Smooth muscle cell of the brain vasculature (primary cell): ENCODE measurements at regions not wholly inside any gene's neighbourhood (a gene's known extent, or its start where the extent isn't known, plus 50 kb on each side); places are given as distances from the start of the nearest gene placed in this dataset.
"Not testable (repeated sequence)": the region's sequence is repeated elsewhere in the genome, so short reads cannot be mapped to it uniquely, and the experiment has no call there.

Source experiments
- DNase-seq: peaks from one replicate; pipeline ENCODE4 v3.0.0-alpha.2; 2012; ENCODE audit warnings: low read depth, low spot score

DNA sequence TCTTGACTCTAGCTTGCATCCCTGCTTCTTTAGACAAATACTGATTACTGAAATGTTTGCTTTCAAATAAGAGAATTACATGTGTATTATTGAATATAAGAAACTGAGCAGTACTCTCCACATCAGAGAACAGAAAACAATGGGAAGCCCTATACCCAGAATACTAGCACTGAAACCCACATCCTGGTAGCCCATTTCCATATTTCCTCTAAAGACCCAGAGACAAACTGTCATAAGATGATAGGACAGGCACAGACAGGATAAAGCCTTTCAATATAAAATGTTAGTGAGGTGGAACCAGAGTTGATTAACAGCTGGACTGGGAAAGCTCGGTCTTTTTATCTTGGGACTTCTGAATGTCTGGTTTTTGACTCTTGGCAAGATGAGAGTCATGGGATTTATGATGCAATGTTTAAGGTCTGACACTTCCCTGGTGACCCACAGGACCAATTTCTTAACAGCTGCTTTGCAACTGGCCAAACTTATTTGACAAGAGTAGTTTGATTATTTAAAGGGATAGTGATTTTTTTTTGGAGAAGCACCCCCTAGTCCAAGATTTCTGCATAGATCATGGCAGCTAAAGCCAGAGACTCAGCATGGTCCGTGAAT is 166.9 kb upstream of the ATXN7L3B start:
- DNase-seq = no peak

DNA sequence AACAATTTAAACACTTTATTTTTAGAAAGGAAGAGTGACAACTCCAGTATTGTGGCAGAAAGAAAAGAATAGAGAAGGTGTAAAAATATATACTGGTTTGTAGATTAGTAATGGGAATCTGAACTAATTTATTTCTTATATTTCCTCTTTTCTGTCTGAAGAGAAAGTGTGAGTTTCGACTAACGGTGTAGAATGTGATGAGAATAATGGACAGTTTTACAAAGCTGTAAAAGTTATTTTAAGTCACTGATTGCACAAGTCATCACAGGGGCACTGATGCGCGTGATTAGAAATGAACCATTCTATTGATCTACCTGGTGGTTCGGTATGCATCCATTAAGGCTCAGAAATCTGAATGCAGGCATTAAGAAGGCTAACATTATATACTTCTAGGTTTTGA is 158.5 kb upstream of the ATXN7L3B start:
- no peak for DNase-seq

DNA sequence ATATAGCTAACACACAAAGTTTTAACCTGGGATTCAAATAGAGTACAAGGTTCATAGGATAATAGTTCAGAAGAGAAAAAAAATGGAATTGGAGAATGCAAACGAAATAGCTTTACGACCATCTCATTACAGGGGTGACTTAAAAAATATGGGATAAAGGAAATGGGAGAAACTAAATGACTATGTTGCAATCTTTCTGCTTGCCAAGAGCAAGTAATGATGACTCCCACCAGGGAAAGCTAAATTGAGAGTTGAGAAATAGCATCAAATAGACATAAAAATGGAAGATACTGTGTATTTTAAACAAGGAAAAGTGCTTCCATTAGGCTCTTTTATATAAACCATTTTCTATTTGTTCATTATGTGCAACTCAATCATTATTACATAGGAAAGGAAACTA is 155.7 kb upstream of the ATXN7L3B start:
- no peak for DNase-seq

DNA sequence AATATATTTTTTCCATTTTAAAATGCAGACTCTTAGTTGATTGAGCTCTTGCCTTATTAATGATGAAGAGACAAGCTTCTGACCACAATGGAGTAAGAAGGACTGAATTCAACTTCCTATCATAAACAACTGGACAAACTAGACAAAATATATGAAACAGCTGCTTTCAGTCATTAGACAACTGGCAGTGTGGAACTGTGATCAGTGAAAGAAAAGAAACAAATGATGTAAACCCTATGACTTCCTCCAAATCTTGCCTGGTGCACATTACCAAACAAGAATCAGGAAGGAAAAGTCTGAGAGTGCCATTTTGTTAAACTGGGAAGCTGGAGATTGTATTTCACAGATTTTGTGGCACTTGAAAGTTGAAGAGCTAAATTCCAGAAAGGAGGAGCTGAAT is 154.7 kb upstream of the ATXN7L3B start:
- no peak for DNase-seq

DNA sequence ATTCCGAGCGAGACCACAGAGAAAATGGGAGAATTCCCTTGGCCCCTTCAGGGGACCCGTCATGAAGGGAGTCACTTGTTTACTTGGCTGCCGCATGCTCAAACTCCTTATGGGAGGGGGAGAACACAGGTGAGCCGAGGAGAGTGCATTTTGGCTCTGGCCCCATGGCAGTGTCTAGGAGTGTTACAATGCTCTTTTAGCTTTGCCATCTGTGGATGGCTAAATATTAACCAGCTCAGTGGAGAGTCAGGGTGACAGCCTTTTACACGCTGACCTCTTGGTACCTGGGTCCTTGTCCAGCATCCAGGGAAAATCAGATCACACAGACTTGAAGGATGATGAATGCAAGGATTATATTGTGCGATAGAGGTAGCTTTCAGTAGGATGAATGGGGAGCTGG is 146.4 kb upstream of the ATXN7L3B start:
- no peak for DNase-seq

DNA sequence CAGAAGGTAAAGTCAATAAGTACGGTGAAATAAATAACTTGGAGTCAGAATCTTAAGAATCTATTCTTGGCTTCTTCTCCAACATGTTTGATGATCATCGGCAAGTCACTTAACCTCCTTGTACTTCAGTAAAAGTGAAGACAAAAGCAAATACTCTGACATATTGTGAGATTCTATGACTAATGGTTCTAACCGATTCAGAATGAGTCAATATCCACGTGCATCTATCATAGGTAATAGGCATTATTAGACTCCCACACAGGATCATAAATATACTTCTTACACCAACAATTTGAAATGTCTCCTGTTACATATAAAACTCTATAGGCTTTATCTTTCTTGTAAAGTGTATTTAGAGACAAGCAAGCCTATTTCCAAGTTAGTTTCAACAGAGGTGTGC is 144.4 kb upstream of the ATXN7L3B start:
- no peak for DNase-seq

DNA sequence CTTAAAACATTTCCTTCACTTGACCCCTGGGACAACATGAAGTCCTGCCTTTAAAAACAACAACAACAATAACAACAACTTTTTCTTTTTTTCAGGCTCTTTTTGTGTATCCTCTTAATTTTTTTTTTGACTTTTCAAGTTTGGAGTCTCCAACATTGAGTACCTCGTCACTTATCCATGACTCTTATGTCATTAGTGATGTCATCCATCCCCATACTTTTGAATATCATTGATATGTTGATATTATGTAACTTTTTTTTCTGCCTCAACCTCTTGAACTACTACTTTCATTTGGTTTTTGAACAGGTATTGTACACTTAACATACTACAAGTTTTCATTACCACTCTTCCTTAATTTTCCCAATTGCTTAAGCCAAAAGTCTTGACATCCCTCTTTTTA is 143.0 kb upstream of the ATXN7L3B start:
- DNase-seq = no peak

DNA sequence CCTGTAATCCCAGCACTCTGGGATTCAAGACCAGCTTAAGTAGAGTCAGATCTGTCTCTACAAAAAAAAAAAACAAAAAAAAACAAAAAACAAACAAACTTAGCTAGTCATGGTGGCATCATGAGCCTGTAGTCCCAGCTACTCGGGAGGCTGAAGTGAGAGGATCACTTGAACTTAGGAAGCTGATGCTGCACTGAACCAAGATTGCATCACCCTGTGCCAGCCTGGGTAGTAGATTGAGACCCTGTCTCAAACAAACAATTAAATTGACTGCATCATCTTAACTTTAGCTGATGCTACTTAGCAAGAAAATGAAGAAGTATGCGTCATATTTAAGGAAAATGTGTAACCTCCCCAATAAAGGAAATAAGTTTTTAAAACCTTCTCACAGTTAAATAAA is 136.6 kb upstream of the ATXN7L3B start:
- DNase-seq = no peak

DNA sequence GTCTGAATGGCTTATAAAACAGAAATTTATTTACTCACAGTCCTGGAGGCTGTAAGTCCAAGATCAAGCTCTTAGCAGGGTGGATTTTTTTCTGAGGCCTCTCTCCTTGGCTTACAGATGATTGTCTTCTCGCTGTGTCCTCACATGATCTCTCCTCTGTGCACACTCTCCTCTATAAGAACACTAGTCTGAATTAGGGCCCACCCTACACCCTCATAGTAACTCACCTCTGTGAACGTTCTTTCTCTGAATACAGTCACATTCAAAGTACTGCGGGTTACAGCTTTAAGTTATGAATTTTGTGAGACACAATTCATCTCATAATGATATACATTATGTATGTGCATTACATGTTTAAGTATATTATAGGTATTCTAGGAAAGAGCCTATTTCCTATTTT is 135.7 kb upstream of the ATXN7L3B start:
- no peak for DNase-seq

DNA sequence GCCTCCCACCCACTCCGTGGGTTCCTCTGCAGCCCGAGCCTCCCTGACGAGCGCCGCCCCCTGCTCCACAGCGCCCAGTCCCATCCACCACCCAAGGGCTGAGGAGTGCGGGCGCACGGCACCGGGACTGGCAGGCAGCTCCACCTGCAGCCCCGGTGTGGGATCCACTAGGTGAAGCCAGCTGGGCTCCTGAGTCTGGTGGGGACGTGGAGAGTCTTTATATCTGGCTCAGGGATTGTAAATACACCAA is 134.5 kb upstream of the ATXN7L3B start:
- not testable (repeated sequence) for DNase-seq

DNA sequence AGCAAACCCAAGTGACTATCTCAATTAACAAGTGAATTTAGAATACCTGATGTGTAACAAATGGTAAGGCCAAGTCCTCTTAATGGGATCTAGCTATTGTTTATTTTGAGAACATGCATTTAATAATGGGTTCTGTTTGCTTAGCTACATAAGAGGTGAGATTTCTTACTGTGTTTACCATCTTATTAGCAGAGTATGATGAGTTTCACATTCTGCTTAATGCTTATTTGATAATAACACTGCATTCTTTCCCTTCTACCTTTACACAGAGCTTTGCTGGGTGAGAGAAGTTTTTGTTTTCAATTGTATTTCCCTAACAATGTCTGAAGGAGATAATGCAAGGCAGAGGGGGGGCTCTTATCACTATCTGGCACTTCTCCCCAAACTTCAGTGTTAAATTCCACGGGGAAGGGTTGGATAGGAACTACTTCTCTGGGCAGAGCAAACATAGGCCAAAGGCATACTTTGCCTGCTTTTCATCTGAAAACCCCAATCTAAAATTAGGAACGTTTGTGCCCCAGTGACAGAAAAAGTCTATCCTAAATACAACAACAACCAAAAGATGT is 129.0 kb upstream of the ATXN7L3B start:
- DNase-seq = no peak

DNA sequence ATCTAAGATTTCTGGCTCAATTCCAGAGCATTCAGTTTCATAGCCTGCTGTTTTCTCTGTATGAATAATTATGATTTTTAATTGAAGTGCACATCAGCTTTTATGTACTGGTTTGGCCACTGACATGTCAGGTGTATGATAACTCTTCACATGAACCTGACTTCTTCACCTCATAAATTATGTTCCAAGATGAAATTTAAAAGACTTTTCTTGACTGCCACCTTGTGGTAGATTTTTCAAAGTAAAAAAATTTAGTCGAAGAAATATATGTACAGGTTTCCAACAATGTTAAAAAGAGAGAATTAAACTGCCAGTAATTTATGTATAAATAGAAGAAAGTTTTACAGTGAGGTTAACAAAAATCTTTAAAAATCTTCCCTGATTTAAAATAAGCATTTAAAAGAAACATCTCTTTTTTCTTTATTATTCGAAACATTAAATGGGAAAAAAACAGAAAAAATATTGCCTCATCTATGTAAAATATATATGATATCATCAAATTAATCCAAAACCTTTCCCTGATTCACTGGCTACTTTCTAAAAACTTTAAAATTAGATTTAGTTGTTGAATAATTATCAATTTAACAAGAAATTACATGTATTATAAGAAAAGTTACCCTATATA is 124.9 kb upstream of the ATXN7L3B start:
- DNase-seq = no peak

DNA sequence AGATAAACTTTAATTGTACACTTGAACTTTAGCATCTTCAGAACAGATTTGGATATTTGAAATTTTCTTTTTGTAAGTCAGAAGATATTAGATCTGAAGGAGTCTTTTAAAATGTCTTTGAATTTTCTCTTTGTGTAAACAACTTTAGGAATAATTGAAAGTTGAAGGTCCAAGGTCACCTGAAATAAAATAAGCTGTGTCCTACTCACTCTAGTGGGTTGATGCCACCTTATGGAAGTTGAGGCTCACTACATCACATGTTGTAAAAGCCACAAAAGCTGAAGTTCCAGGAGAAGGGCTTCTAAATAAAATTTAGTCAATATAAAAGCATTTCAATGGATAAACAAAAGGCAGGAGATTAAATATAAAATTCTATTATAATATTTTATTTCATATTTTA is 122.0 kb upstream of the ATXN7L3B start:
- peak; percentile 3 for DNase-seq

DNA sequence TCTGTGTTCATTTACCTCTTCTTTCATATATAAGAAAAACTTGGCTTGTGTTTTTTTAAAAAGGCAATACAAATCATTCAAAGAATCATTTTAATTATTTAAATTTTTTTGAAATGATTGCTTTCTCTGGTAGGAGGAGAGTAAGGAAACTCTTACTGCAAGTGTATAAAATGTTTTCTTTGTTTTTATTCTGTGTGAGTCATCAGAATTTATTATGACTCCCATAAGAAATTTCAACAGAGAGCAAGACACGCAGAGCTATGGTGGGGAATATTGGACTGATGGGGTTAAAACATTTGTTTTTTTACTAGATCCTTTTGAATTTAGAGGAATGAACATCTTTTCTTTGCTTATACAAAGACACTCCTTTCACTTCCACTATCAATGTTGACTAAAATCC is 119.1 kb upstream of the ATXN7L3B start:
- DNase-seq = no peak

DNA sequence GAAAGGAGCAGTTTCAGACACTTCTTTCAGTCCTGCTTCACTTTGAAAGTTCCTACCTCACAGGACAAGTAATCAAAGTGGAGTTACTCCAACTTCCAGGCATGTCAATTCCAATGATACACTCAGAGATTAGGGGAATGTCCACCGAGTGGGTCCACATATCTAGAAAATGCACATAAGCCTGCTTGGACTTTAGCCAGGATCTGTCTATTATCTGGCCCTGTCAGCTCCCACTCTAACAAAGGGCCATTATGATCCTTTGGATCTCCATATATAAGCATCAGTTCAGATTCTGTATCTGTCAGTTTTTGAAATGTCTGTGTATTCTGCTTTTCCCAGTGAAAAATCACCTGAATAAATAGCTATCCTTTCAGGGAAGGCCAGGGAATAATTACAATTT is 112.9 kb upstream of the ATXN7L3B start:
- DNase-seq = no peak

DNA sequence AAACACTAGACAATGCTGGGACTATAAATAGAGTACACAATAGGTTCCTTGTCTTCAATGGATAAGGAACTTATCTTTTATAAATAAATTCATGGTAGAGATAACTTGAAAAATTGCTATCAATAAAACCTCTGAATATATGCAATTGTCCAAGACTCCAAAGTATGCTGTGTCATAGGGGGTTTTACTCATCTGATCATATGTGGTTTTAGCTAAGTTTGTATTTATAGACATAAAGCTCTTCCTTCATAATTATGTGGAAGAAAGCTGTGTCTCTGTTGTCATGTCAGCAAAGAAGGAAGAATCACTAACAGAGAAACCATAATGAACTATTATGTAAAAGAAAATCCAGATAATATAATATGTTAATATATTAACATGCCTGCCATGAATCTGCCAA is 111.5 kb upstream of the ATXN7L3B start:
- DNase-seq = no peak

DNA sequence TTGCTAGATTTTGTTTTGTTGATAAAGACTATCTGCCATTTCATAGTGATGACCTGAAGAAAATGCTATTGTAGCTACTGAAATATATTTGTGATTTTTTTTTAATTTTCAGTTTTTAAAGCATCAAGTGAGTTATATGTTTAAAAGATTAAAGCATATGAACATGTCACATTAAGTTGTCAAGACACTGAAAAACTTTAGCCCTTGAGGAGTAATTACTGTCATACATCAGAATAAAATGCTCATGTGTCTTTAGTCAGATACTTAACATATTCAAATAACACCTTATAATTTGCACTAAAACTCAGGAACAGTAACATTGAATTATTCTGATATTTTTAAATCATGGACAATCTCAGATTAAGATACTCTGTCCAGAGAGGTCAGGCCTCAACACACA is 108.1 kb upstream of the ATXN7L3B start:
- DNase-seq = no peak

DNA sequence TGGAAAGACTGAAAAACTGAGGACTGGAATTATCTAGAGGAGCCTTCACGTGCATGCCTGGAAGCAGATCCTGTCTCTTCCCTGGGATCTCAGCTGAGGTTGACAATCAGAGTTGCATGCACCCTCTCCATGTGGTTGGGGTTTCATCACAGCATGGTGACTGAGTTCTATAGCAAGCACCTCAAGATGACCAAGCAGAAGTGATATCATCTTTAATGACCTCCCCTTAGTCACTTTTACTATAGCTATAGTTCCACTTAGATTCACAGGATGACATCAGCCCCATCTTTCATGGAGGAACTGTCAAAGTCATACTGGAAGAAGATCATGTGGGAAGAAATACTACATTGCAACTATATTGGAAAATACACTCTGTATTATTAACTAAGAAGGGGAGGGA is 105.8 kb upstream of the ATXN7L3B start:
- DNase-seq = no peak

DNA sequence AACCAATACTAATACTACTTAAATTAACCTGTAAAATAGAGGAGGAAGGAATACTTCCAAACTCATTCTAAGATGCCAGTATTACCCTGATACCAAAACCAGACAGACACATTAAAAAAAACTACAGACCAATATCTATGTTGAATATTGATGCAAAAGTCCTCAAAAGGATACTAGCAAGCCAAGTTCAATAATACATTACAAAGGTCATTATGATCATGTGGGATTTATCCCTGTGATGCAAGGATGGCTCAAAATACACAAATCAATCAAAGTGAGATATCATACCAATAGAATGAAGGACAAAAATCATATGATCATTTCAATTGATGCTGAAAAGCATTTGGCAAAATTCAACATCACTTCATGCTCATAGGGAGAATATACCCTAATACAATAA is 97.2 kb upstream of the ATXN7L3B start:
- no peak for DNase-seq

DNA sequence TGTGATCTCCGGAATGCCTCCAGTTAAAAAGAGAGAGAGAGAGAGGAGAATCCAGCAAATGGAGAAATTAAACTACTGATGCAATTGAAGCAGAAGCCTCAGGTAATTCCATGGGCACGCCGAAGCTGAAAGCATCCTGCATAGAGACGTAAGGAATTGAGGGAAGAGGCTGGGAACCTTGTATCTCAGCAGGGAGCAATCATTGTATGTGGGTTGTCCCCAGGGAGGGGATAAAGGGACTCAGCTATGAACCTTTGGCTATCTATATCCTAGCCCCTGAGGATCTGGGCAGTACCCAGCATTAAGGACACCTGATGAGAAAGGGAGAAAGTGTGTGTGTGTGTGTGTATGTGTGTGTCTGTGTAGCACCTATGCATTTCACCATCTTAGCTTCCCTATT is 95.8 kb upstream of the ATXN7L3B start:
- no peak for DNase-seq

DNA sequence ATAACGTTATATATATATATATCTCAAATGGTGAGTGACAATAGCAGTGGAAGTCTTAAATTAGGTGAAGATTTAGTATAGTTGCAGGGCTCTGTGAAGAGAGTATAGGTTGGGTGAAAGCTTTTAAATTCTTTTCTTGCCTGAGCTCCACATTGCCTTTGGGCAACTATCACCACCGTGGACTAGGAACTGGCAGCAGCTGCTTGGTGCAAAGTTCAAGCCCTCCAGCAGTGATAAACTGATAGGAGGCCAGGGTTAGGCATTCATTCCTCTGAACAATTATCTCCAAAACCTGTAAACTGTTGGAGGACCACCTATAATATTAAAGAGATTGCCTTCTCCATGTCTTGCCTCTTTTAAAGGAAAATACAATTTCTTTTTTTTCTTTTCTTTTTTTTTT is 91.2 kb upstream of the ATXN7L3B start:
- DNase-seq = no peak

DNA sequence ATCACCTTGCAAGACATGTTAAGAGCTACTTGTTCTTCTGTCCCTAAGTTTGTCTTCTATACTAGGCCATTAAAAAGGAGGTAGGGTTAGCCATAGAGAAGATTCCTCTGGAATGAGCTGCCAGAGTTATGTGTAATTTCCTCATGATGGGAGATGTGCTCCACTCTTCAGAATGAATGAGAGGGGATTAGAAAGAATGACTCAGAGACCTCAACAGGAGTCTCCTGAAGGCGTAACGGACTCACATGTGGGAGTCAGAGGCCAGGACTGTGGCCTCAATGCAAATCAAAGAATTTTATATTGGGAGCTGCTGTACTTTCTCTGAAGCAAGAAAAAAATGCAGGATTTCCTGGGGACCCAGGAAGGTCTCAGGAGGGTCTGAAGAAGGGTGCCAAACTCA is 87.8 kb upstream of the ATXN7L3B start:
- peak; percentile 28 for DNase-seq

DNA sequence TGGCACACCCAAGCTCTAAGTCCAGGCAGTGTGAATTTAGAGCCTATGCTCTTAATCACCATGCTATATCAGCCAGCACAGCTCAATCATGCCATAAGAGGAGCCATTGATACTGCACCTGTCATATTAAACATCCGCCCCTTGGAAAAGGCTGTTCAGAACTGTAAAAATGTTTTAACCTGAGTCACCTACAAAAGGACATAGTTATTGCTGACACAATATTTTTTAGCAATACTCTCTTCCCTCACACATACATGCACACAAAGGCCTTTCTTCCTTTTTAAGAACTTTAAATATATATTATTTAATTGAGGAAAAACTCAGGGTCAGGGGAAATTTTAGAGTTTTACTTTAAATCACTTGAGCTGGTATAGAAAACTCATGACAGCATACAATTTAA is 83.5 kb upstream of the ATXN7L3B start:
- no peak for DNase-seq

DNA sequence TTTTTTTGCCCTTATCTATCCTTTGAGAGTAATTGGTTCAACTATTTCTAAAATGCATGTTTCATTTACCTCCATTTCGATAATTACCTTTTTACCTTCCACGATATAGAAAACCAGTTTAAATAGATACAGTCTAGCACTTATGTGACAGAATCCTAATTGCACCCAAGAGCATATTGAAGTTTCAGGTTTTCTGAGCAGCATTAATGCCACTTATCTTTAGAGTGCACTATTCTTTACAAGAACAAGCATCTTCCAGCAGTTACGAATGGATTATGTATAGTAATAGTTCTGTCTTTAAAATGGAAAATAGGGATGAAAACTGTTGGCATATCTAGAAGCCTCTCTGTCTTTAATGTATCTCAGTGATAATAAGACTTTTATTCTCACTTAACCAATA is 82.2 kb upstream of the ATXN7L3B start:
- no peak for DNase-seq
